Astrocyte (in vitro differentiated cells and primary cell): ENCODE measurements at regions not wholly inside any gene's neighbourhood (a gene's known extent, or its start where the extent isn't known, plus 50 kb on each side); places are given as distances from the start of the nearest gene placed in this dataset.
A peak's percentile ranks its signal among the peaks of the same experiment; 100 is the strongest.

Experiments
- DNase-seq: peaks from one replicate; pipeline ENCODE4 v3.0.0-alpha.2; 2010; ENCODE audit warnings: low read depth
- FAIRE-seq: peaks from 2 replicates; lab custom pipeline; 2011; peaks lifted over from hg19 to GRCh38; lab: Jason Lieb, UNC
- H2AFZ ChIP-seq: 2 replicates; pipeline ENCODE4 v1.6.0; 2012; ENCODE audit warnings: low read depth, low read length, inconsistent platforms
- H3K27ac ChIP-seq: 2 replicates; pipeline ENCODE4 v1.5.1; 2011; ENCODE audit warnings: low read depth, low read length, inconsistent platforms
- H3K27me3 ChIP-seq: 2 replicates; pipeline ENCODE4 v1.6.0; 2011; ENCODE audit warnings: low read length, inconsistent platforms; ENCODE audit not compliant: insufficient read depth
- H3K36me3 ChIP-seq: 2 replicates; pipeline ENCODE4 v1.5.1; 2011; ENCODE audit warnings: low read length, inconsistent platforms; ENCODE audit not compliant: insufficient read depth
- H3K4me1 ChIP-seq: 2 replicates; pipeline ENCODE4 v1.5.1; 2011; ENCODE audit warnings: low read length, inconsistent platforms; ENCODE audit not compliant: insufficient read depth
- H3K4me2 ChIP-seq: 2 replicates; pipeline ENCODE4 v1.6.0; 2012; ENCODE audit warnings: low read length, inconsistent platforms
- H3K4me3 ChIP-seq: 2 replicates; pipeline ENCODE4 v1.5.1; 2011; ENCODE audit warnings: low read depth, mild to moderate bottlenecking, low read length, inconsistent platforms; ENCODE audit not compliant: insufficient read depth
- H3K79me2 ChIP-seq: 2 replicates; pipeline ENCODE4 v1.6.0; 2012; ENCODE audit warnings: mild to moderate bottlenecking, low read length, inconsistent platforms; ENCODE audit not compliant: insufficient read depth
- H3K9ac ChIP-seq: 2 replicates; pipeline ENCODE4 v1.6.0; 2012; ENCODE audit warnings: mild to moderate bottlenecking, low read length, inconsistent platforms
- H3K9me3 ChIP-seq: 2 replicates; pipeline ENCODE4 v1.5.1; 2012; ENCODE audit warnings: low read depth, mild to moderate bottlenecking, low read length, inconsistent platforms; ENCODE audit not compliant: insufficient read depth
- H4K20me1 ChIP-seq: 2 replicates; pipeline ENCODE4 v1.6.0; 2012; ENCODE audit warnings: low read length, inconsistent platforms; ENCODE audit not compliant: insufficient read depth
- H3K27ac Mint-ChIP-seq: one replicate; pipeline ENCODE4 v1.8.0; 2021; ENCODE audit warnings: mild to moderate bottlenecking, mixed read lengths; ENCODE audit not compliant: unreplicated experiment
- H3K27me3 Mint-ChIP-seq: one replicate; pipeline ENCODE4 v1.8.0; 2021; ENCODE audit warnings: low read depth, mixed read lengths; ENCODE audit not compliant: unreplicated experiment
- H3K36me3 Mint-ChIP-seq: one replicate; pipeline ENCODE4 v1.8.0; 2021; ENCODE audit warnings: low read depth, mixed read lengths; ENCODE audit not compliant: unreplicated experiment
- H3K4me1 Mint-ChIP-seq: one replicate; pipeline ENCODE4 v1.8.0; 2021; ENCODE audit warnings: low read depth, mixed read lengths; ENCODE audit not compliant: unreplicated experiment
- H3K4me3 Mint-ChIP-seq: one replicate; pipeline ENCODE4 v1.8.0; 2021; ENCODE audit warnings: mild to moderate bottlenecking, moderate library complexity, mixed read lengths; ENCODE audit not compliant: unreplicated experiment
- H3K9me3 Mint-ChIP-seq: one replicate; pipeline ENCODE4 v1.8.0; 2021; ENCODE audit warnings: mild to moderate bottlenecking, mixed read lengths; ENCODE audit not compliant: unreplicated experiment
- EZH2 ChIP-seq: IDR thresholded peaks from 2 replicates; pipeline ENCODE4 v1.6.1; 2012; ENCODE audit warnings: mild to moderate bottlenecking, low read length, inconsistent platforms; ENCODE audit not compliant: insufficient read depth
- TF ChIP-seq, protein P1 (sequence below): IDR thresholded peaks from 2 replicates; pipeline ENCODE4 v1.5.1; 2011; ENCODE audit warnings: low read depth, mild to moderate bottlenecking, inconsistent platforms, low read length, moderate library complexity; ENCODE audit not compliant: insufficient read depth

- Mint-ChIP-seq H3K9me3 (no peaks in the 10 kb centered on the region), H3K4me3 (no peak overlapping the region), H3K36me3 (no peaks in the 10 kb centered on the region), H3K27ac (no peak overlapping the region), H3K27me3 (no peaks in the 10 kb centered on the region), H3K4me1 (peaks cover 40% of the 10 kb centered on the region)
- Histone ChIP-seq H3K79me2 (no peaks in the 10 kb centered on the region), H3K4me2 (no peak overlapping the region), H3K36me3 (no peaks in the 10 kb centered on the region), H3K27me3 (no peaks in the 10 kb centered on the region), H3K9me3 (no peaks in the 10 kb centered on the region), H3K4me3 (no peak overlapping the region), H3K4me1 (no peaks in the 10 kb centered on the region), H4K20me1 (no peaks in the 10 kb centered on the region), H2AFZ (no peak overlapping the region), H3K27ac (no peak overlapping the region), H3K9ac (no peak overlapping the region)
- FAIRE-seq = no peak
- no peak for DNase-seq
- TF ChIP-seq, protein P1, sequence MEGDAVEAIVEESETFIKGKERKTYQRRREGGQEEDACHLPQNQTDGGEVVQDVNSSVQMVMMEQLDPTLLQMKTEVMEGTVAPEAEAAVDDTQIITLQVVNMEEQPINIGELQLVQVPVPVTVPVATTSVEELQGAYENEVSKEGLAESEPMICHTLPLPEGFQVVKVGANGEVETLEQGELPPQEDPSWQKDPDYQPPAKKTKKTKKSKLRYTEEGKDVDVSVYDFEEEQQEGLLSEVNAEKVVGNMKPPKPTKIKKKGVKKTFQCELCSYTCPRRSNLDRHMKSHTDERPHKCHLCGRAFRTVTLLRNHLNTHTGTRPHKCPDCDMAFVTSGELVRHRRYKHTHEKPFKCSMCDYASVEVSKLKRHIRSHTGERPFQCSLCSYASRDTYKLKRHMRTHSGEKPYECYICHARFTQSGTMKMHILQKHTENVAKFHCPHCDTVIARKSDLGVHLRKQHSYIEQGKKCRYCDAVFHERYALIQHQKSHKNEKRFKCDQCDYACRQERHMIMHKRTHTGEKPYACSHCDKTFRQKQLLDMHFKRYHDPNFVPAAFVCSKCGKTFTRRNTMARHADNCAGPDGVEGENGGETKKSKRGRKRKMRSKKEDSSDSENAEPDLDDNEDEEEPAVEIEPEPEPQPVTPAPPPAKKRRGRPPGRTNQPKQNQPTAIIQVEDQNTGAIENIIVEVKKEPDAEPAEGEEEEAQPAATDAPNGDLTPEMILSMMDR = no peak
- TF ChIP-seq EZH2 = no peak
Measured at GRCh38 chr4:89416960-89417359, 109.4 kb upstream of the GPRIN3 start.

DNA sequence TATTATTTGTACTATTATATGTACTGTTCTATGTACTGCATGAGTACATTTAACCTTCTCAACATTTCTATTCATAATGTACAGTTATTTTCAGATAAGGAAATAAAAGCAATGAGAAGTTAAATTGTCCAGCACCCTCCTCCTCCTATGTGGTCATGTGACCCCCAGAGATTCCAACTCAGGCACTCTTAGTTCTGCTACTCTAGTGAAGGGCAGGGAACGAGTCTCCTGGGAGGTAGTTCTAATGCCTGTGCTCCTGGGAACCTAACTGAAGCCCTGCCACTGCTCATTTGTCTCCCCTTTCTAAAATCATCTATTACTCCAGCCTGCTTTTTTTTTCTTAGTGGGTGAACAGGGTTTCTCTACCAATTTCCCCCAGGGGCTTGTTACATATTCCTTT, 105.9 kb upstream of the GPRIN3 start:
- Histone ChIP-seq H4K20me1 (no peaks in the 10 kb centered on the region), H3K27me3 (no peaks in the 10 kb centered on the region), H3K27ac (no peak overlapping the region), H3K36me3 (no peaks in the 10 kb centered on the region), H3K4me1 (peaks cover 13% of the 10 kb centered on the region), H3K4me3 (no peak overlapping the region), H2AFZ (no peak overlapping the region), H3K79me2 (no peaks in the 10 kb centered on the region), H3K4me2 (no peak overlapping the region), H3K9me3 (no peaks in the 10 kb centered on the region), H3K9ac (no peak overlapping the region)
- DNase-seq (no peak), FAIRE-seq (no peak)
- Mint-ChIP-seq H3K36me3 (peaks cover 3% of the 10 kb centered on the region), H3K27me3 (no peaks in the 10 kb centered on the region), H3K27ac (peak overlapping the region; percentile 29), H3K4me1 (peaks cover 54% of the 10 kb centered on the region), H3K4me3 (no peak overlapping the region), H3K9me3 (no peaks in the 10 kb centered on the region)
- TF ChIP-seq EZH2 = no peak
- TF ChIP-seq, protein P1 = no peak

GRCh38 chr4:89411539-89412309, 104.1 kb upstream of the GPRIN3 start:
- H3K9me3 ChIP-seq = no peaks in the 10 kb centered on the region
- H3K79me2 ChIP-seq = no peaks in the 10 kb centered on the region
- H3K27ac ChIP-seq = no peak overlapping the region
- peaks cover 13% of the 10 kb centered on the region for H3K4me1 ChIP-seq
- DNase-seq (peak; percentile 76), FAIRE-seq (no peak)
- H3K27me3 ChIP-seq = no peaks in the 10 kb centered on the region
- H3K4me3 ChIP-seq = peak overlapping the region; percentile 16
- Mint-ChIP-seq H3K4me3 (no peak overlapping the region), H3K36me3 (peaks cover 3% of the 10 kb centered on the region), H3K27ac (peak overlapping the region; percentile 84), H3K27me3 (no peaks in the 10 kb centered on the region), H3K4me1 (peaks cover 56% of the 10 kb centered on the region), H3K9me3 (peaks cover 2% of the 10 kb centered on the region)
- H3K4me2 ChIP-seq = no peak overlapping the region
- H2AFZ ChIP-seq = no peak overlapping the region
- no peaks in the 10 kb centered on the region for H3K36me3 ChIP-seq
- H4K20me1 ChIP-seq = no peaks in the 10 kb centered on the region
- H3K9ac ChIP-seq = no peak overlapping the region
- TF ChIP-seq EZH2 = no peak
- TF ChIP-seq, protein P1 = no peak
